Upper lobe of right lung (tissue), 1 donor: ENCODE measurements at regions not wholly inside any gene's neighbourhood (a gene's known extent, or its start where the extent isn't known, plus 50 kb on each side); places are given as distances from the start of the nearest gene placed in this dataset.

Source experiments
- ATAC-seq: fragments of 200-7000 bp; cut with Tn5 transposase; one replicate; pipeline ENCODE4 v1.9.1; 2020; ENCODE audit warnings: mild to moderate bottlenecking, moderate library complexity
- DNase-seq: peaks from one replicate; pipeline ENCODE4 v3.0.0-alpha.2; 2020
- H3K27ac ChIP-seq: fragments of 200-600 bp; one replicate; pipeline ENCODE4 v1.8.0; 2022
- H3K27me3 ChIP-seq: fragments of 200-600 bp; one replicate; pipeline ENCODE4 v1.8.0; 2022; ENCODE audit warnings: mild to moderate bottlenecking
- H3K36me3 ChIP-seq: fragments of 200-600 bp; one replicate; pipeline ENCODE4 v1.8.0; 2022
- H3K4me1 ChIP-seq: fragments of 200-600 bp; one replicate; pipeline ENCODE4 v1.8.0; 2022
- H3K4me3 ChIP-seq: fragments of 200-600 bp; one replicate; pipeline ENCODE4 v1.8.0; 2022; ENCODE audit warnings: mild to moderate bottlenecking
- H3K9me3 ChIP-seq: fragments of 200-600 bp; one replicate; pipeline ENCODE4 v1.8.0; 2022
- intact Hi-C: fragments of 100-400 bp; cut with DNase I; formaldehyde crosslinking; loops from one replicate; pipeline ENCODE4 v1.11.0; 2022
- TF ChIP-seq, protein P1 (sequence below): fragments of 200-600 bp; IDR thresholded peaks from one replicate; pipeline ENCODE4 v1.8.0; 2022; ENCODE audit warnings: antibody characterized with exemption
- donor health status: DM: no; HTN: yes; CAD: no; lungs with severe emphysema.

DNA sequence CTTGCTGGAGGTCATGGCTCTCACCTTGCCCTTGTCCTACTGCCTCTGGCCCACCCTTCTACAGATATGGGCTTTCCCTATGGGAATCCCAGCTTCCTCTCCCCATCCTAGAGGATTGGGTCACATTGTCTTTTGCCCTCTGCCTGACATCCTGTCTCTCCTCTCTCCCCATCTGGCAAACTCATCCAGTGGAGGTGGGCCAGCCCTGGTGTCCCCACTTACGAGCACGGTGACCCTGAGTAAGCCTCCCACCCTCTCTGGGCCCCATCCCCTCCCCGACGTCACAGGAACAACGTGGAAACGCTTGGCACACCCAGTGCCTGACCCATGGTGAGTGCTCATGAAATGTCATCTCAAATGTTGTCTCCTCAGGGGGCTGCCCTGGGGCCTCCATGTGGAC, 56.1 kb upstream of the ID3 start:
- TF ChIP-seq, protein P1, sequence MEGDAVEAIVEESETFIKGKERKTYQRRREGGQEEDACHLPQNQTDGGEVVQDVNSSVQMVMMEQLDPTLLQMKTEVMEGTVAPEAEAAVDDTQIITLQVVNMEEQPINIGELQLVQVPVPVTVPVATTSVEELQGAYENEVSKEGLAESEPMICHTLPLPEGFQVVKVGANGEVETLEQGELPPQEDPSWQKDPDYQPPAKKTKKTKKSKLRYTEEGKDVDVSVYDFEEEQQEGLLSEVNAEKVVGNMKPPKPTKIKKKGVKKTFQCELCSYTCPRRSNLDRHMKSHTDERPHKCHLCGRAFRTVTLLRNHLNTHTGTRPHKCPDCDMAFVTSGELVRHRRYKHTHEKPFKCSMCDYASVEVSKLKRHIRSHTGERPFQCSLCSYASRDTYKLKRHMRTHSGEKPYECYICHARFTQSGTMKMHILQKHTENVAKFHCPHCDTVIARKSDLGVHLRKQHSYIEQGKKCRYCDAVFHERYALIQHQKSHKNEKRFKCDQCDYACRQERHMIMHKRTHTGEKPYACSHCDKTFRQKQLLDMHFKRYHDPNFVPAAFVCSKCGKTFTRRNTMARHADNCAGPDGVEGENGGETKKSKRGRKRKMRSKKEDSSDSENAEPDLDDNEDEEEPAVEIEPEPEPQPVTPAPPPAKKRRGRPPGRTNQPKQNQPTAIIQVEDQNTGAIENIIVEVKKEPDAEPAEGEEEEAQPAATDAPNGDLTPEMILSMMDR = no peak
- ATAC-seq = no peak
- Histone ChIP-seq H3K36me3 (no peaks in the 10 kb centered on the region), H3K27ac (no peak overlapping the region), H3K4me3 (no peak overlapping the region), H3K4me1 (peaks cover 7% of the 10 kb centered on the region), H3K27me3 (no peaks in the 10 kb centered on the region), H3K9me3 (no peaks in the 10 kb centered on the region)
- no peak for DNase-seq
- intact Hi-C loops = no loop called here

DNA sequence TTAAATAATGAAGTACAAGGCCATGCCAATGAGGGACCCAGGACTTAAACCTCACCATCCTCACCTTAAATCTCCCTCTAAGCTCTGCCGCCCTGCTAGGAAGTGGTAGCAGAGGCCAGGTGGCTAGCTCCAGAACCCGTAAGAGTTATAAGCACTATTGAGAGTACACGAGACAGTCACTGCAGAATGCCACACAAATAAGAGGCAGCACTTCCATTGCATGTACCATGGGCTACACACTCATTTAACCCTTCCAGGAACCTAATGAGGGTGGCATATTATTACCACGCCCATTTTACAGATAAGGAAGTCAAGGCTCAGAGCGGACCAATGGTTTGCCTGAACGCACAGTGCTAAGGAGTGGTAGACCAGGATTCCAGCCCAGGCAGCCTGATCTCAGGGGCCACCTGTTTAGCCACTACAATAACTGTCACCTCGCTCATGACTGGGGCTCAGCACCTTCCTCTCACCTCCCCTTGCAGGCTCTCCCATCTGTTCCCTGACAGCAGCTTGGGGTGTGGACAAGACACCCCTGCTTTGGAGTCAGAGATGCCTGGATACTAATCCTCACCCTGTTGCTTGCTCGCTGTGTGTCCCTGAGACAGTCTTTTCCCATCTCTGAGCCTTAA, 54.8 kb upstream of the ID3 start:
- no peak for ATAC-seq
- intact Hi-C loops = no loop called here
- Histone ChIP-seq H3K27me3 (no peaks in the 10 kb centered on the region), H3K9me3 (no peaks in the 10 kb centered on the region), H3K4me1 (peaks cover 2% of the 10 kb centered on the region), H3K36me3 (no peaks in the 10 kb centered on the region), H3K27ac (no peak overlapping the region), H3K4me3 (no peak overlapping the region)
- TF ChIP-seq, protein P1 = no peak
- no peak for DNase-seq

DNA sequence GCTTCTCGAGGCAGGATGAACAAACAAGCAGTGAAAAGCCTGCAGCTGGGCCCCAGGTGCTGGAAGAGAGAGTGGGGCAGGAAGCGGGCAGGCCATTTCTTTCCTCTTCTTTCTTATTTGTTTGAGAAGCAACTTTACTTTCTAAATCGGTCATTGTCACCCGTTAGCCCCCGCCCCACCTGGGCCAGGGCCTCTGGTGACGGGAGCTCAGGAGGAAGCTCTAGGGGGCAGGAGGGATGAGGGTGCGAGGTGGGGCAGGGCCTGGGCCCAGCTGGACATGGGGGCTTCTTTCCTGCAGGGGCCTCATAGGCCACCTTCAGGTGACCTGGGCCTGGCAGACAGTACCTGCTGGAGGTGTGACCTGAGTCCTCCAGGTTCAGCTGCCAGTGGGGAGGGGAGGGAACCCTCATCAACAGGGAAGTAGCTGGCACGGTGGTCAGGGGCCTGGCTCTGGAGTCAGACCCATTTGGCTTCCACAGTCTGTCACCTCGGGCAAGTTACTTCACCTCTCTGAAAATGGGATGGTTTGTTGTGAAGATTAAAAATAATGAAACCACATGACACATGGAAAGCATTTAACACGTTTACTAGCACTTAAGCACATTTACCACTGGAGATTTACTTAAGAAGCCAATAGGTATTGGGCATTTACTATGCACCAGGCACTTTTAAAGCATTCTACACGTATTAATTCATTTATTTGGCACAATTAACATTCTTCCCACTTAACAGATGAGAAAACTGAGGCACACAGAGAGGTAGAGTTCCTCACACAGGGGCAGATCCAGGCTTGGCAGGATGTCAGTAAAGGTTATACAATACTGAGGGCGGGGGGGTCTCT, 54.1 kb upstream of the ID3 start:
- Histone ChIP-seq H3K4me3 (no peak overlapping the region), H3K36me3 (no peaks in the 10 kb centered on the region), H3K9me3 (no peaks in the 10 kb centered on the region), H3K27me3 (no peaks in the 10 kb centered on the region), H3K27ac (no peak overlapping the region), H3K4me1 (no peaks in the 10 kb centered on the region)
- intact Hi-C loops = no loop called here
- DNase-seq (no peak), ATAC-seq (no peak)
- TF ChIP-seq, protein P1 = no peak

DNA sequence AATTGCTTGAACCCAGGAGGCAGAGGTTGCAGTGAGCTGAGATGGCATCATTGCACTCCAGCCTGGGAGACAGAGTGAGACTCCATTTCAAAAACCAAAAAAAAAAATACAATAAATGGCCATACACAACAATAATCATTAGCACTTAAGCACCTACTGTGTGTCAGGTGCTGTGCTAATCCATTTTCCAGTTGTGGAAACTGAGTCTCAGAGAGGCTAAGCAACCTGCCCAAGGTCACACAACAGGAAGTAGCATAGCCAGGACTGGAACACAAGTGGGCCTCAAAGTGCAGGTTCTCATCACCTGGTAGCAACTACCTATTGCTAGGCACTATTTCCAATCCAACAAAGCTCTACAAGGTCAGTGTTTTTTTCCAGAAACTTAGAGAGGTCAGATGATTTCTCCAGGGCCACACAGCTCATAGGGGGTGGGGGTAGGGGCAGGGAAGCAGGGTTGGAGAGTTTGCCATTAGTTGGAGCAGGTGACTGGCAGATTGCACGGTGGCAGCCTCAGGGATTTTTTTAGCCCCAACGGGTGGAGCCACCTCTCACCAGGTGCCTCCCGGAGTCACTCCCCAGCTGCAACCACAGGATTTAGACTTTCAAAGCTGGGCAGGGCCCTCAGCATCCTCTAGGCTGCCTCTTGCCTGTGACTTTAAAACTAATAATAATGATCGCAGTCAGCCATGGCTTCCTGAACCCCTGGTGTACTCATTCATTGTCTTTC, 52.5 kb upstream of the ID3 start:
- Histone ChIP-seq H3K36me3 (no peaks in the 10 kb centered on the region), H3K27me3 (no peaks in the 10 kb centered on the region), H3K4me3 (no peak overlapping the region), H3K4me1 (no peaks in the 10 kb centered on the region), H3K27ac (no peak overlapping the region), H3K9me3 (no peaks in the 10 kb centered on the region)
- intact Hi-C loops = no loop called here
- no peak for DNase-seq
- ATAC-seq = no peak
- TF ChIP-seq, protein P1 = no peak

DNA sequence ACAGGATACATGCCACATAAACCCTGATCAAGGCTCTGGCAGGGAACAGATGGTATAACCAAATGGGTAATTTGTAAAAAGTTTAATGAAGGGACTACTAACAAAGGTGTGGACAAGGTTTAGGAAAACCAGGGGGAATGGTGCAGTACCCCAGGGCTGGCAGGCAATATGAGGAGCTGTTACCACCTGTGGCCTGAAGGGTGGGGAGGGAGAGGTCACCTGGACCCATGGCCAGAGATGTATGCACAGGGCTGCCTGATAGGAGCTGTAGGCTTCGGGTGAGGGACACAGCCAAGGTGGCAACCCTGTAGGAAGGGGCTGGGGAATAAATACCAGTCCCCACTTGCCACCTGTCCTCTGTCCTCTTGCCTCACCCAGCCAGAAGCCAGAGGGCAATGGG, 51.4 kb upstream of the ID3 start:
- H3K27ac ChIP-seq = no peak overlapping the region
- TF ChIP-seq, protein P1 = no peak
- H3K36me3 ChIP-seq = no peaks in the 10 kb centered on the region
- H3K4me3 ChIP-seq = no peak overlapping the region
- no peaks in the 10 kb centered on the region for H3K9me3 ChIP-seq
- no peaks in the 10 kb centered on the region for H3K27me3 ChIP-seq
- H3K4me1 ChIP-seq = no peaks in the 10 kb centered on the region
- no peak for DNase-seq
- ATAC-seq = no peak
- intact Hi-C loops = no loop called here
